ENCODE measurements at regions not wholly inside any gene's neighbourhood (a gene's known extent, or its start where the extent isn't known, plus 50 kb on each side); places are given as distances from the start of the nearest gene placed in this dataset.

DNA sequence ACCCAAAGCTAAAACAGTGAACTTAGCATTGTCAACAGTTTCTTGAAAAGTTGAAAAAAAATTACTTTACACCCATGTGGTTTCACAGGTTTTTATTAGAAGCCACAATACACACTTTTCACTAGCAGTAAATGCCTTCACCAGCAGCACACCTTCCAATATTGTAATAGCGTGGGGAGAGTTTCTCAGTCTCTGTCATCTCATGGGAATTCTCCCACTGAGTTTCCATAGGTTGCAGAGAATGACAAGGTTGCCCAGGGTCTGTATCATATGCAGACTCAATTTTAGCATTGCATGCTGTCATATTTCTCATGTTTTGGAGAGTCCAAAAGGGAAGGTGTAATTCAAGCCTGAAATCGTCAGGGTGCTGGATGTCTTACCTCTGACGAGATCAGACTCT is 486.1 kb upstream of the TENM3 start:
- Histone ChIP-seq H3K27me3 (ENCODE audit: insufficient read depth, low read length) (peaks cover 15% of the 10 kb centered on the region; the same call in 1 of the 2 replicates), H3K4me2 (ENCODE audit: low read length) (no peak overlapping the region), H3K27ac (ENCODE audit: low read depth, low read length) (no peak overlapping the region), H3K9ac (ENCODE audit: low read length) (no peak overlapping the region), H3K9me3 (ENCODE audit: control insufficient read depth in 1 of 2, insufficient read depth in 1 of 2, low read depth in 1 of 2, low read length in 2 of 2) (no peaks in the 10 kb centered on the region), H3K9me2 (ENCODE audit: insufficient read depth) (no peaks in the 10 kb centered on the region), H3K36me3 (ENCODE audit: control insufficient read depth in 1 of 2, insufficient read depth in 2 of 2, low read length in 2 of 2) (no peaks in the 10 kb centered on the region), H3K4me1 (ENCODE audit: control insufficient read depth in 1 of 2, insufficient read depth in 2 of 2, low read length in 2 of 2) (no peaks in the 10 kb centered on the region), H4K20me1 (ENCODE audit: insufficient read depth) (no peaks in the 10 kb centered on the region), H2AFZ (ENCODE audit: low read depth, low read length, poor library complexity, severe bottlenecking) (no peak overlapping the region), H3K4me3 (replicated peaks in 1 of 2; ENCODE audit: low read depth in 1 of 2, low read length in 2 of 2) (no peak overlapping the region), H3K79me2 (ENCODE audit: insufficient read depth, low read length) (no peaks in the 10 kb centered on the region)
- no peak for DNase-seq (ENCODE audit: low read depth, low spot score)
- ATAC-seq: no peak
- CTCF ChIA-PET: no interaction called here
- RAD21 ChIA-PET (ENCODE audit: low non-redundant PET in 1 of 2, low total read pairs in 2 of 2, uncharacterized antibody in 2 of 2, unreplicated experiment in 2 of 2): no interaction called here
- TF ChIP-seq CEBPB (IDR thresholded peaks at IDR 0.05; ENCODE audit: low read depth): no peak
- TF ChIP-seq, protein P1, sequence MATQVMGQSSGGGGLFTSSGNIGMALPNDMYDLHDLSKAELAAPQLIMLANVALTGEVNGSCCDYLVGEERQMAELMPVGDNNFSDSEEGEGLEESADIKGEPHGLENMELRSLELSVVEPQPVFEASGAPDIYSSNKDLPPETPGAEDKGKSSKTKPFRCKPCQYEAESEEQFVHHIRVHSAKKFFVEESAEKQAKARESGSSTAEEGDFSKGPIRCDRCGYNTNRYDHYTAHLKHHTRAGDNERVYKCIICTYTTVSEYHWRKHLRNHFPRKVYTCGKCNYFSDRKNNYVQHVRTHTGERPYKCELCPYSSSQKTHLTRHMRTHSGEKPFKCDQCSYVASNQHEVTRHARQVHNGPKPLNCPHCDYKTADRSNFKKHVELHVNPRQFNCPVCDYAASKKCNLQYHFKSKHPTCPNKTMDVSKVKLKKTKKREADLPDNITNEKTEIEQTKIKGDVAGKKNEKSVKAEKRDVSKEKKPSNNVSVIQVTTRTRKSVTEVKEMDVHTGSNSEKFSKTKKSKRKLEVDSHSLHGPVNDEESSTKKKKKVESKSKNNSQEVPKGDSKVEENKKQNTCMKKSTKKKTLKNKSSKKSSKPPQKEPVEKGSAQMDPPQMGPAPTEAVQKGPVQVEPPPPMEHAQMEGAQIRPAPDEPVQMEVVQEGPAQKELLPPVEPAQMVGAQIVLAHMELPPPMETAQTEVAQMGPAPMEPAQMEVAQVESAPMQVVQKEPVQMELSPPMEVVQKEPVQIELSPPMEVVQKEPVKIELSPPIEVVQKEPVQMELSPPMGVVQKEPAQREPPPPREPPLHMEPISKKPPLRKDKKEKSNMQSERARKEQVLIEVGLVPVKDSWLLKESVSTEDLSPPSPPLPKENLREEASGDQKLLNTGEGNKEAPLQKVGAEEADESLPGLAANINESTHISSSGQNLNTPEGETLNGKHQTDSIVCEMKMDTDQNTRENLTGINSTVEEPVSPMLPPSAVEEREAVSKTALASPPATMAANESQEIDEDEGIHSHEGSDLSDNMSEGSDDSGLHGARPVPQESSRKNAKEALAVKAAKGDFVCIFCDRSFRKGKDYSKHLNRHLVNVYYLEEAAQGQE (IDR thresholded peaks at IDR 0.05; ENCODE audit: low read depth): no peak
- no peak for TF ChIP-seq ELF1 (IDR thresholded peaks at IDR 0.05; ENCODE audit: borderline replicate concordance, low read depth)
- intact Hi-C loops (cut with micrococcal nuclease): no loop called here
- POLR2A ChIA-PET: no interaction called here
- no TSS peak for BruUV-seq (replicated peaks)

DNA sequence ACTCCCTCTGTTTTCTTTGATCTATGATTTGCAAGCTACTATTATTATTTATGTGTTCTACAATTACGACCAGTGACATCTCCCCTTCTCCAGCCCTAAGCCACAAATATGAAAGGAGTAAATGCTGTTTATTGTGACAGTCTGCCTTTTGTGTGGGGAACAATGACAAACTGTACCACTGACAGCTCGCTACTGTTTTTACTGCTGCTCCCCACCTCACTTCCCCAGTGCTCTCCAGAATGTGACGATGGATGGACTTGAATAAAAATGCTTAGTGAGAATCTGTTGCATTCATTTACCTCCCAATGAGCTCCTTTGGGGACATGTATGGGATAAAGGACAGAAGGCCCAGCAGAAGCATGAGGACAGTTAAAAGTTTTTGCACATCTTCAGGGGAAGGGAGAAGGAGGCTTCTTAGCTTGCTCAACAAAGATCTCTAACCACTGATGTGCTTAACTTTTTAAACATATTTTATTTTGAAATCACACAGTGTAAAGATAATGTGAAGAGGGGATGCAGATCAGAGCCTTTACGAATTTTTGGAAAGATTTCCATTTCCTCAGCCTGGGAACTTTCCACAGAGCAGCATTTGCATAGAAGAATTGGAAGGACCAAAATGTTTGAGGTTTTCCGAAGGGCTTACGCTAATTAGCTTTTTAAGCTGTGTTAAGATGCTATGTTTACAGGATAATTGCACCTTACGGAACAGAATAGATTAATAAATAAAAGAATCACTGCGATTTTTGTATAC is 485.1 kb upstream of the TENM3 start:
- ChIA-PET CTCF (no interaction called here), POLR2A (no interaction called here), RAD21 (ENCODE audit: low non-redundant PET in 1 of 2, low total read pairs in 2 of 2, uncharacterized antibody in 2 of 2, unreplicated experiment in 2 of 2) (no interaction called here)
- H3K36me3 ChIP-seq (ENCODE audit: control insufficient read depth in 1 of 2, insufficient read depth in 2 of 2, low read length in 2 of 2): no peaks in the 10 kb centered on the region
- ATAC-seq: no peak
- H3K79me2 ChIP-seq (ENCODE audit: insufficient read depth, low read length): no peaks in the 10 kb centered on the region
- intact Hi-C loops (cut with micrococcal nuclease): no loop called here
- H4K20me1 ChIP-seq (ENCODE audit: insufficient read depth): no peaks in the 10 kb centered on the region
- H3K4me2 ChIP-seq (ENCODE audit: low read length): no peak overlapping the region
- DNase-seq (ENCODE audit: low read depth, low spot score): no peak
- BruUV-seq (replicated peaks): no TSS peak
- no peaks in the 10 kb centered on the region for H3K9me2 ChIP-seq (ENCODE audit: insufficient read depth)
- H2AFZ ChIP-seq (ENCODE audit: low read depth, low read length, poor library complexity, severe bottlenecking): no peak overlapping the region
- no peak overlapping the region for H3K27ac ChIP-seq (ENCODE audit: low read depth, low read length)
- H3K4me1 ChIP-seq (ENCODE audit: control insufficient read depth in 1 of 2, insufficient read depth in 2 of 2, low read length in 2 of 2): no peaks in the 10 kb centered on the region
- H3K4me3 ChIP-seq (replicated peaks in 1 of 2; ENCODE audit: low read depth in 1 of 2, low read length in 2 of 2): no peak overlapping the region
- H3K27me3 ChIP-seq (ENCODE audit: insufficient read depth, low read length): peaks cover 15% of the 10 kb centered on the region; the same call in 1 of the 2 replicates
- H3K9ac ChIP-seq (ENCODE audit: low read length): no peak overlapping the region
- H3K9me3 ChIP-seq (ENCODE audit: control insufficient read depth in 1 of 2, insufficient read depth in 1 of 2, low read depth in 1 of 2, low read length in 2 of 2): no peaks in the 10 kb centered on the region
- no peak for TF ChIP-seq SP1 (IDR thresholded peaks at IDR 0.05; ENCODE audit: low read depth)
- TF ChIP-seq CBX3 (IDR thresholded peaks at IDR 0.05; ENCODE audit: low read depth): no peak
- TF ChIP-seq POLR2AphosphoS5 (IDR thresholded peaks at IDR 0.05; ENCODE audit: low read depth, low read length): no peak
- TF ChIP-seq, protein P1 (IDR thresholded peaks at IDR 0.05; ENCODE audit: low read depth): no peak
- TF ChIP-seq EZH2phosphoT487 (IDR thresholded peaks at IDR 0.05; ENCODE audit: borderline replicate concordance): no peak
- TF ChIP-seq YY1 (IDR thresholded peaks at IDR 0.05; ENCODE audit: extremely low read depth, insufficient replicate concordance, low read depth, low read length): no peak
- no peak for TF ChIP-seq JUND (IDR thresholded peaks at IDR 0.05)

Measured in HCT116 (cell line).